K562 (cell line): ENCODE measurements at regions not wholly inside any gene's neighbourhood (a gene's known extent, or its start where the extent isn't known, plus 50 kb on each side); places are given as distances from the start of the nearest gene placed in this dataset.

Experiments used
- ATAC-seq: fragments of 200-7000 bp; cut with Tn5 transposase; 3 replicates; pipeline ENCODE4 v1.9.1; 2020; ENCODE audit warnings: moderate library complexity
- BruUV-seq: library from RNA; stranded (reverse); fragments of 400-500 nt; replicated peaks from 2 replicates; lab custom pipeline; 2021; lab: Mats Ljungman, UMichigan
- CTCF ChIA-PET: fragments of 300-600 bp; formaldehyde crosslinking; extraction: SDS; loops from one replicate; lab custom pipeline; 2021; ENCODE audit warnings: low intra/inter-chr PET ratio; lab: Yijun Ruan, JAX
- POLR2A ChIA-PET: fragments of 300-600, 350-650 bp; sonication (Branson Sonifier 250); formaldehyde crosslinking; extraction: SDS; loops from one replicate; lab custom pipeline; 2021; ENCODE audit warnings: antibody characterized with exemption, inconsistent platforms; lab: Yijun Ruan, JAX
- DNase-seq, 4 experiments: peaks; one replicate each; pipeline versions ENCODE4 v3.0.0 to v3.0.0-alpha.2; 2011 to 2018; ENCODE audit warnings: low spot score in 3 of 4, mixed read lengths in 3 of 4; ENCODE audit errors: extremely low read depth in 1 of 4
- FAIRE-seq: peaks from 2 replicates; lab custom pipeline; 2011; peaks lifted over from hg19 to GRCh38; lab: Jason Lieb, UNC
- H2AFZ ChIP-seq: 2 replicates; pipeline ENCODE4 v1.6.0; 2011; ENCODE audit warnings: low read depth, low read length, control low read depth, inconsistent platforms
- H3K27ac ChIP-seq: fragments of 200-600 bp; 3 replicates; pipeline ENCODE4 v1.8.0; 2011; ENCODE audit warnings: low read depth, mild to moderate bottlenecking, control low read depth, inconsistent platforms, low read length, moderate library complexity, mixed read lengths; ENCODE audit errors: extremely low read depth
- H3K27me3 ChIP-seq, 2 experiments: fragments of 300-600 bp in 1 of 2; 2 replicates in 1 of 2; 3 replicates in 1 of 2; pipeline versions ENCODE4 v1.6.0 to v1.8.0; 2011; ENCODE audit warnings: inconsistent platforms in 2 of 2, low read length in 2 of 2, mild to moderate bottlenecking in 1 of 2, mixed read lengths in 1 of 2, moderate library complexity in 1 of 2; ENCODE audit not compliant: control insufficient read depth in 2 of 2, insufficient read depth in 2 of 2
- H3K36me3 ChIP-seq: fragments of 300-600 bp; 3 replicates; pipeline ENCODE4 v1.8.0; 2011; ENCODE audit warnings: mild to moderate bottlenecking, low read length, inconsistent platforms; ENCODE audit not compliant: control insufficient read depth, insufficient read depth
- H3K4me1 ChIP-seq, 2 experiments: fragments of 200-600 bp in 1 of 2; replicated peaks in 1 of 2; 2 replicates in 1 of 2; 3 replicates in 1 of 2; pipeline versions ENCODE4 v1.5.1 to v1.8.0; 2011; ENCODE audit warnings: inconsistent platforms in 2 of 2, low read length in 2 of 2, mild to moderate bottlenecking in 1 of 2, mixed read lengths in 1 of 2, moderate library complexity in 1 of 2; ENCODE audit not compliant: control insufficient read depth in 2 of 2, insufficient read depth in 2 of 2
- H3K4me2 ChIP-seq: 2 replicates; pipeline ENCODE4 v1.6.1; 2011; ENCODE audit warnings: low read length, control low read depth, inconsistent platforms, mixed read lengths; ENCODE audit not compliant: insufficient read depth
- H3K4me3 ChIP-seq: fragments of 200-600 bp; sonication (generic), shearing (Covaris generic); 2 replicates; pipeline ENCODE4 v1.5.1; 2016; ENCODE audit warnings: control low read depth, inconsistent platforms
- H3K79me2 ChIP-seq: fragments of 200-600 bp; 3 replicates; pipeline ENCODE4 v1.8.0; 2011; ENCODE audit warnings: low read length, inconsistent platforms; ENCODE audit not compliant: control insufficient read depth, insufficient read depth
- H3K9ac ChIP-seq, 2 experiments: 2 replicates each; pipeline versions ENCODE4 v1.6.0 to v1.6.1; 2011; ENCODE audit warnings: low read depth in 2 of 2, low read length in 2 of 2, control low read depth in 1 of 2, inconsistent platforms in 1 of 2, mild to moderate bottlenecking in 1 of 2, mixed read lengths in 1 of 2; ENCODE audit not compliant: insufficient read depth in 1 of 2
- H3K9me1 ChIP-seq: one replicate; pipeline ENCODE4 v1.6.0; 2011; ENCODE audit warnings: inconsistent platforms, mild to moderate bottlenecking, low read length, moderate library complexity; ENCODE audit not compliant: control insufficient read depth, insufficient read depth
- H3K9me3 ChIP-seq: replicated peaks from 2 replicates; pipeline ENCODE4 v1.5.1; 2011; ENCODE audit warnings: low read depth, low read length, inconsistent platforms; ENCODE audit not compliant: control insufficient read depth, insufficient read depth
- H4K20me1 ChIP-seq: replicated peaks from 2 replicates; pipeline ENCODE4 v1.6.1; 2011; ENCODE audit warnings: low read length, inconsistent platforms, mixed read lengths; ENCODE audit not compliant: control insufficient read depth, insufficient read depth
- BHLHE40 ChIP-seq: IDR thresholded peaks from 2 replicates; pipeline ENCODE4 v1.6.1; 2011; ENCODE audit warnings: low read length, improper control_type of control experiment
- HDAC8 ChIP-seq: fragments of 450-650 bp; IDR thresholded peaks from 2 replicates; pipeline ENCODE4 v1.6.1; 2016; ENCODE audit warnings: mild to moderate bottlenecking, missing genetic modification characterization, moderate library complexity, missing compliant biosample characterization
- HEY1 ChIP-seq: fragments of 250-450 bp; sonication (Bioruptor Pico); IDR thresholded peaks from 2 replicates; pipeline ENCODE4 v1.5.0; 2020; ENCODE audit warnings: mild to moderate bottlenecking, moderate library complexity, borderline replicate concordance
- NFXL1 ChIP-seq: fragments of 450-650 bp; formaldehyde crosslinking; IDR thresholded peaks from 2 replicates; pipeline ENCODE4 v1.4.0; 2021; ENCODE audit warnings: mild to moderate bottlenecking
- SFPQ ChIP-seq: fragments of 200-400 bp; formaldehyde crosslinking; IDR thresholded peaks from 2 replicates; pipeline ENCODE4 v1.6.1; 2017; ENCODE audit warnings: mild to moderate bottlenecking, low read depth, low read length, moderate library complexity
- SMARCB1 ChIP-seq: IDR thresholded peaks from 2 replicates; pipeline ENCODE4 v1.6.1; 2011; ENCODE audit warnings: improper control_type of control experiment, low read depth; ENCODE audit not compliant: insufficient read length
- STAG1 ChIP-seq: sonication (generic); formaldehyde crosslinking; IDR thresholded peaks from 2 replicates; pipeline ENCODE4 v1.5.0; 2020; ENCODE audit warnings: missing genetic modification reagents, borderline replicate concordance
- ZBTB11 ChIP-seq, 3 experiments: fragments of 200-800 bp in 1 of 3; fragments of 250-450 bp in 1 of 3; fragments of 450-650 bp in 1 of 3; sonication (Bioruptor Pico) in 1 of 3; sonication (Bioruptor generic) in 1 of 3; formaldehyde crosslinking in 1 of 3; IDR thresholded peaks; 2 replicates each; pipeline versions ENCODE4 v1.6.1 to v1.8.0; 2016 to 2022; ENCODE audit warnings: mild to moderate bottlenecking in 2 of 3, missing genetic modification characterization in 2 of 3, missing compliant biosample characterization in 1 of 3, moderate library complexity in 1 of 3
- ZFP91 ChIP-seq: sonication (generic); formaldehyde crosslinking; IDR thresholded peaks from 2 replicates; pipeline ENCODE4 v1.8.0; 2022; ENCODE audit warnings: mild to moderate bottlenecking, missing genetic modification reagents
- ZNF551 ChIP-seq: fragments of 250-450 bp; sonication (Bioruptor Pico); IDR thresholded peaks from 2 replicates; pipeline ENCODE4 v1.5.0; 2021; ENCODE audit warnings: mild to moderate bottlenecking, moderate library complexity
- WGBS: fragments of 100-300 bp; shearing (Covaris generic); methylation state at CpG from one replicate; pipeline ENCODE4 v1.1.6; 2016; ENCODE audit warnings: low coverage, mixed read lengths; ENCODE audit not compliant: insufficient coverage; ENCODE audit errors: missing lambda C conversion rate; 5-methylcytosine and 5-hydroxymethylcytosine counted together
- in situ Hi-C: fragments of 300-500 bp; cut with MboI; formaldehyde crosslinking; loops from 4 replicates; pipeline ENCODE4 v1.15.0; 2018; ENCODE audit warnings: inconsistent platforms, mixed read lengths
- intact Hi-C: fragments of 100-400 bp; cut with micrococcal nuclease; formaldehyde crosslinking; loops from 2 replicates; pipeline ENCODE4 v1.14.2; 2022

GRCh38 chr15:39388118-39388517 is 192.8 kb upstream of the THBS1 start:
- H3K27ac ChIP-seq: no peak overlapping the region

More at GRCh38 chr15:39388118-39388517, 192.8 kb upstream of the THBS1 start:
- Histone ChIP-seq H3K9me1 (no peaks in the 10 kb centered on the region), H3K79me2 (no peaks in the 10 kb centered on the region), H3K4me2 (no peak overlapping the region)
- FAIRE-seq: no peak
- TF ChIP-seq ZBTB11 (CRISPR knock-in tag; IDR thresholded peaks at IDR 0.05) (no peak), HEY1 (no peak), HDAC8 (tag) (no peak), NFXL1 (CRISPR knock-in tag) (no peak), SFPQ (no peak), BHLHE40 (no peak), ZFP91 (CRISPR knock-in tag) (no peak), ZNF551 (CRISPR knock-in tag) (no peak), STAG1 (no peak), SMARCB1 (no peak)
- TF ChIP-seq, all 486 proteins: peak for 0
- intact Hi-C loops (no loop called here), in situ Hi-C loops (no loop called here)
- DNase-seq (no peak), ATAC-seq (no peak)
- no TSS peak for BruUV-seq
- Histone ChIP-seq H2AFZ (no peak overlapping the region), H3K36me3 (no peaks in the 10 kb centered on the region), H3K9me3 (no peaks in the 10 kb centered on the region), H3K4me3 (no peak overlapping the region), H3K9ac (no peak overlapping the region), H3K4me1 (no peaks in the 10 kb centered on the region), H3K27me3 (0 out of 5 replicates have a peak, but pooled peaks cover 0 to 7% of the 10 kb centered on the region in 2 experiments), H4K20me1 (peaks cover 5% of the 10 kb centered on the region; the same call in 1 of the 2 replicates)
- WGBS: 12% methylated on average over 2 of the region's 2 CpGs
- CTCF ChIA-PET: no interaction called here
- POLR2A ChIA-PET: interaction anchor here (0.7 kb wide), 1 partner anchor 426 kb away, joined by 4 read pairs; no protein-coding TSS in a partner anchor
